DOHH2 (cell line): ENCODE measurements at regions not wholly inside any gene's neighbourhood (a gene's known extent, or its start where the extent isn't known, plus 50 kb on each side); places are given as distances from the start of the nearest gene placed in this dataset.

Experiments used
- EZH2phosphoT487 ChIP-seq: fragments of 200-600 bp; sonication (generic); IDR thresholded peaks from 2 replicates; pipeline ENCODE4 v1.6.1; 2017; ENCODE audit warnings: borderline replicate concordance, mild to moderate bottlenecking, antibody characterized with exemption, low read length, moderate library complexity, mixed read lengths
- TF ChIP-seq, protein P1 (sequence below): fragments of 200-600 bp; sonication (generic); IDR thresholded peaks from one replicate; pipeline ENCODE4 v1.5.1; 2014; ENCODE audit warnings: antibody characterized with exemption, mild to moderate bottlenecking, low read depth, low read length; ENCODE audit not compliant: poor library complexity, severe bottlenecking

DNA sequence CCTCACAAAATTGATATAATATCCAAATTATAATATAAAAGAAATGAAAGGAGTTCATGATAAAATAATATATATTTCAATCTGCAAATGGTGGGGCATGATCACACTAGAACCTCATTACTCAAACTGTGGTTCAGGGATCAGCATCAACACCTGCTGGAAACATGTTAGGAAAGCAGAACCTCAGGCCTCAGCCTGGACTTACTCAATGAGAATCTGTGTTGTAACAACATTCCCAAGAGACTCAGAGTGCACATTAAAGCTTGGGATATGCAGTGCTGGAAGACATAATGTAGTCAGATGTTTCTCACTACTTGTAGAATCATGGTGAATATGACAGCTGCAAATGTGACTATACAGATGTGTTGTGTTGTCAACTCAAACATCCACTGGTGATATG is 81.7 kb upstream of the ITPRID1 start:
- TF ChIP-seq, protein P1, sequence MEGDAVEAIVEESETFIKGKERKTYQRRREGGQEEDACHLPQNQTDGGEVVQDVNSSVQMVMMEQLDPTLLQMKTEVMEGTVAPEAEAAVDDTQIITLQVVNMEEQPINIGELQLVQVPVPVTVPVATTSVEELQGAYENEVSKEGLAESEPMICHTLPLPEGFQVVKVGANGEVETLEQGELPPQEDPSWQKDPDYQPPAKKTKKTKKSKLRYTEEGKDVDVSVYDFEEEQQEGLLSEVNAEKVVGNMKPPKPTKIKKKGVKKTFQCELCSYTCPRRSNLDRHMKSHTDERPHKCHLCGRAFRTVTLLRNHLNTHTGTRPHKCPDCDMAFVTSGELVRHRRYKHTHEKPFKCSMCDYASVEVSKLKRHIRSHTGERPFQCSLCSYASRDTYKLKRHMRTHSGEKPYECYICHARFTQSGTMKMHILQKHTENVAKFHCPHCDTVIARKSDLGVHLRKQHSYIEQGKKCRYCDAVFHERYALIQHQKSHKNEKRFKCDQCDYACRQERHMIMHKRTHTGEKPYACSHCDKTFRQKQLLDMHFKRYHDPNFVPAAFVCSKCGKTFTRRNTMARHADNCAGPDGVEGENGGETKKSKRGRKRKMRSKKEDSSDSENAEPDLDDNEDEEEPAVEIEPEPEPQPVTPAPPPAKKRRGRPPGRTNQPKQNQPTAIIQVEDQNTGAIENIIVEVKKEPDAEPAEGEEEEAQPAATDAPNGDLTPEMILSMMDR, result no peak
- no peak for TF ChIP-seq EZH2phosphoT487
